ENCODE measurements at regions not wholly inside any gene's neighbourhood (a gene's known extent, or its start where the extent isn't known, plus 50 kb on each side); places are given as distances from the start of the nearest gene placed in this dataset.

GRCh38 chr5:13249854-13250253 is 694.6 kb downstream of the DNAH5 start:
- Histone ChIP-seq H3K36me3 (ENCODE audit: control insufficient read depth, low read length) (no peaks in the 10 kb centered on the region), H3F3A (ENCODE audit: control insufficient read depth, insufficient read depth) (no peaks in the 10 kb centered on the region), H3K79me2 (ENCODE audit: control insufficient read depth, low read length) (no peaks in the 10 kb centered on the region), H3K9me2 (replicated peaks; ENCODE audit: control insufficient read depth, low read length) (no peaks in the 10 kb centered on the region), H3K9me3 (ENCODE audit: control insufficient read depth, insufficient read depth, low read length) (no peaks in the 10 kb centered on the region), H3K4me1 (ENCODE audit: control insufficient read depth, low read length) (no peaks in the 10 kb centered on the region), H3K4me3 (ENCODE audit: low read length) (no peak overlapping the region), H4K20me1 (ENCODE audit: control insufficient read depth, insufficient read depth, low read depth, low read length) (no peaks in the 10 kb centered on the region), H3K27me3 (ENCODE audit: control insufficient read depth, low read length) (no peaks in the 10 kb centered on the region), H3K4me2 (ENCODE audit: low read length) (no peak overlapping the region), H3K27ac (ENCODE audit: low read depth, low read length) (no peak overlapping the region)
- TF ChIP-seq EZH2phosphoT487 (IDR thresholded peaks at IDR 0.05; ENCODE audit: borderline replicate concordance, low read length) (no peak), CTCF (IDR thresholded peaks at IDR 0.05; ENCODE audit: low read depth, low read length, poor library complexity, severe bottlenecking) (no peak)

GRCh38 chr5:13248253-13248652 is 696.2 kb downstream of the DNAH5 start:
- H3K9me2 ChIP-seq (replicated peaks; ENCODE audit: control insufficient read depth, low read length), result no peaks in the 10 kb centered on the region
- H3F3A ChIP-seq (ENCODE audit: control insufficient read depth, insufficient read depth), result no peaks in the 10 kb centered on the region

GRCh38 chr5:13246053-13246452 is 698.4 kb downstream of the DNAH5 start:
- Histone ChIP-seq H3K36me3 (ENCODE audit: control insufficient read depth, low read length) (no peaks in the 10 kb centered on the region), H3F3A (ENCODE audit: control insufficient read depth, insufficient read depth) (no peaks in the 10 kb centered on the region), H3K9me3 (ENCODE audit: control insufficient read depth, insufficient read depth, low read length) (0 out of 2 replicates have a peak, but pooled peaks cover 3% of the 10 kb centered on the region), H3K27me3 (ENCODE audit: control insufficient read depth, low read length) (no peaks in the 10 kb centered on the region), H3K27ac (ENCODE audit: low read depth, low read length) (no peak overlapping the region), H4K20me1 (ENCODE audit: control insufficient read depth, insufficient read depth, low read depth, low read length) (no peaks in the 10 kb centered on the region), H3K4me3 (ENCODE audit: low read length) (no peak overlapping the region), H3K4me2 (ENCODE audit: low read length) (no peak overlapping the region), H3K4me1 (ENCODE audit: control insufficient read depth, low read length) (no peaks in the 10 kb centered on the region), H3K79me2 (ENCODE audit: control insufficient read depth, low read length) (no peaks in the 10 kb centered on the region), H3K9me2 (replicated peaks; ENCODE audit: control insufficient read depth, low read length) (no peaks in the 10 kb centered on the region)
- no peak for TF ChIP-seq EZH2phosphoT487 (IDR thresholded peaks at IDR 0.05; ENCODE audit: borderline replicate concordance, low read length)
- TF ChIP-seq CTCF (IDR thresholded peaks at IDR 0.05; ENCODE audit: low read depth, low read length, poor library complexity, severe bottlenecking), result no peak

More at GRCh38 chr5:13248253-13248652, 696.2 kb downstream of the DNAH5 start:
- no peaks in the 10 kb centered on the region for H3K79me2 ChIP-seq (ENCODE audit: control insufficient read depth, low read length)
- H3K9me3 ChIP-seq (ENCODE audit: control insufficient read depth, insufficient read depth, low read length), result 0 out of 2 replicates have a peak, but pooled peaks cover 3% of the 10 kb centered on the region
- no peak overlapping the region for H3K27ac ChIP-seq (ENCODE audit: low read depth, low read length)
- no peak overlapping the region for H3K4me2 ChIP-seq (ENCODE audit: low read length)
- no peaks in the 10 kb centered on the region for H4K20me1 ChIP-seq (ENCODE audit: control insufficient read depth, insufficient read depth, low read depth, low read length)
- no peaks in the 10 kb centered on the region for H3K4me1 ChIP-seq (ENCODE audit: control insufficient read depth, low read length)
- H3K36me3 ChIP-seq (ENCODE audit: control insufficient read depth, low read length), result no peaks in the 10 kb centered on the region
- H3K27me3 ChIP-seq (ENCODE audit: control insufficient read depth, low read length), result no peaks in the 10 kb centered on the region
- TF ChIP-seq EZH2phosphoT487 (IDR thresholded peaks at IDR 0.05; ENCODE audit: borderline replicate concordance, low read length) (no peak), CTCF (IDR thresholded peaks at IDR 0.05; ENCODE audit: low read depth, low read length, poor library complexity, severe bottlenecking) (no peak)
- H3K4me3 ChIP-seq (ENCODE audit: low read length), result no peak overlapping the region

All from DOHH2 (cell line).